Ishikawa (cell line): ENCODE measurements at regions not wholly inside any gene's neighbourhood (a gene's known extent, or its start where the extent isn't known, plus 50 kb on each side); places are given as distances from the start of the nearest gene placed in this dataset.

Experiments used
- CEBPB ChIP-seq: IDR thresholded peaks from 2 replicates; pipeline ENCODE4 v1.6.1; 2012
- CREB1 ChIP-seq: IDR thresholded peaks from 2 replicates; pipeline ENCODE4 v1.6.1; 2012; ENCODE audit warnings: low read depth
- EGR1 ChIP-seq: IDR thresholded peaks from 2 replicates; pipeline ENCODE4 v1.6.1; 2012
- EP300 ChIP-seq: IDR thresholded peaks from 2 replicates; pipeline ENCODE4 v1.6.1; 2012; ENCODE audit warnings: borderline replicate concordance
- FOXM1 ChIP-seq: IDR thresholded peaks from 2 replicates; pipeline ENCODE4 v1.6.1; 2012; ENCODE audit warnings: low read depth, borderline replicate concordance
- MAX ChIP-seq: IDR thresholded peaks from 2 replicates; pipeline ENCODE4 v1.6.1; 2012
- NFIC ChIP-seq: IDR thresholded peaks from 2 replicates; pipeline ENCODE4 v1.6.1; 2012
- RAD21 ChIP-seq: IDR thresholded peaks from 2 replicates; pipeline ENCODE4 v1.6.1; 2012; ENCODE audit warnings: low read depth
- REST ChIP-seq: IDR thresholded peaks from 2 replicates; pipeline ENCODE4 v1.6.1; 2012; ENCODE audit warnings: low read depth, mild to moderate bottlenecking
- TAF1 ChIP-seq: IDR thresholded peaks from 2 replicates; pipeline ENCODE4 v1.6.1; 2012; ENCODE audit warnings: low read depth, mild to moderate bottlenecking
- TCF12 ChIP-seq: IDR thresholded peaks from 2 replicates; pipeline ENCODE4 v1.6.1; 2012; ENCODE audit warnings: low read depth
- TEAD4 ChIP-seq: IDR thresholded peaks from 2 replicates; pipeline ENCODE4 v1.6.1; 2012
- USF1 ChIP-seq: IDR thresholded peaks from 2 replicates; pipeline ENCODE4 v1.6.1; 2012
- YY1 ChIP-seq: IDR thresholded peaks from 2 replicates; pipeline ENCODE4 v1.6.1; 2012; ENCODE audit warnings: low read depth
- ZBTB7A ChIP-seq: IDR thresholded peaks from 2 replicates; pipeline ENCODE4 v1.6.1; 2012; ENCODE audit warnings: low read depth

GRCh38 chr2:64393383-64394010, 60.5 kb upstream of the LGALSL start:
- no peak for TF ChIP-seq CEBPB
- no peak for TF ChIP-seq USF1
- no peak for TF ChIP-seq ZBTB7A
- no peak for TF ChIP-seq REST
- TF ChIP-seq CREB1: no peak
- no peak for TF ChIP-seq YY1
- TF ChIP-seq MAX: no peak
- TF ChIP-seq RAD21: no peak
- TF ChIP-seq TCF12: no peak
- TF ChIP-seq EP300: no peak
- TF ChIP-seq TAF1: no peak
- no peak for TF ChIP-seq EGR1
- TF ChIP-seq TEAD4: no peak

GRCh38 chr2:64394153-64394552, 59.8 kb upstream of the LGALSL start:
- TF ChIP-seq REST (no peak), CREB1 (no peak), EGR1 (no peak), YY1 (no peak), FOXM1 (no peak), EP300 (no peak), RAD21 (no peak), USF1 (no peak), TAF1 (no peak), ZBTB7A (no peak), MAX (no peak), CEBPB (no peak), NFIC (no peak), TCF12 (no peak), TEAD4 (no peak)

GRCh38 chr2:64396001-64396400, 58.0 kb upstream of the LGALSL start:
- TF ChIP-seq USF1: no peak
- no peak for TF ChIP-seq FOXM1
- no peak for TF ChIP-seq TEAD4
- TF ChIP-seq CEBPB: no peak
- no peak for TF ChIP-seq YY1
- no peak for TF ChIP-seq EGR1
- TF ChIP-seq RAD21: no peak
- TF ChIP-seq NFIC: no peak

- no peak for TF ChIP-seq EP300
- no peak for TF ChIP-seq USF1
These were observed 57.4 kb upstream of the LGALSL start for GRCh38 chr2:64396551-64396950.

GRCh38 chr2:64398516-64399129, 55.3 kb upstream of the LGALSL start:
- no peak for TF ChIP-seq MAX
- TF ChIP-seq TCF12: no peak
- no peak for TF ChIP-seq EGR1
- no peak for TF ChIP-seq NFIC
- no peak for TF ChIP-seq TAF1
- no peak for TF ChIP-seq CEBPB
- TF ChIP-seq USF1: no peak
- no peak for TF ChIP-seq EP300
- no peak for TF ChIP-seq ZBTB7A
- TF ChIP-seq FOXM1: no peak
- no peak for TF ChIP-seq CREB1
- no peak for TF ChIP-seq TEAD4
- TF ChIP-seq RAD21: no peak
- no peak for TF ChIP-seq REST
- no peak for TF ChIP-seq YY1
